Natural killer cell (primary cell): ENCODE measurements at regions not wholly inside any gene's neighbourhood (a gene's known extent, or its start where the extent isn't known, plus 50 kb on each side); places are given as distances from the start of the nearest gene placed in this dataset.

Experiments
- ATAC-seq, 3 donors: fragments of 150-1000 bp in 2 of 3; fragments of 200-7000 bp in 1 of 3; cut with Tn5 transposase; 1 replicate in 1 of 3; 2 replicates in 2 of 3; pipeline ENCODE4 v1.10.0; 2021; ENCODE audit warnings: mild to moderate bottlenecking in 2 of 3, moderate library complexity in 2 of 3
- DNase-seq, 2 donors: peaks; one replicate each; pipeline versions ENCODE4 v3.0.0 to v3.0.0-alpha.2; 2013 to 2021; ENCODE audit warnings: mixed read lengths in 1 of 2
- H3K27ac ChIP-seq: one replicate; pipeline ENCODE4 v1.5.1; 2013; ENCODE audit warnings: mild to moderate bottlenecking, low read length
- H3K27me3 ChIP-seq: one replicate; pipeline ENCODE4 v1.6.1; 2013; ENCODE audit warnings: low read length; ENCODE audit not compliant: control insufficient read depth, insufficient read depth
- H3K36me3 ChIP-seq: one replicate; pipeline ENCODE4 v1.6.1; 2013; ENCODE audit warnings: low read length; ENCODE audit not compliant: control insufficient read depth, insufficient read depth
- H3K4me1 ChIP-seq: one replicate; pipeline ENCODE4 v1.6.1; 2013; ENCODE audit warnings: low read length; ENCODE audit not compliant: control insufficient read depth, insufficient read depth
- H3K4me3 ChIP-seq: one replicate; pipeline ENCODE4 v1.5.1; 2013; ENCODE audit warnings: low read length
- H3K9me3 ChIP-seq: one replicate; pipeline ENCODE4 v1.6.1; 2013; ENCODE audit warnings: low read length; ENCODE audit not compliant: control insufficient read depth, insufficient read depth
- H3K27ac Mint-ChIP-seq, 2 donors: one replicate each; pipeline ENCODE4 v1.8.0; 2022; ENCODE audit warnings: mild to moderate bottlenecking in 2 of 2, mixed read lengths in 2 of 2, moderate library complexity in 1 of 2
- H3K27me3 Mint-ChIP-seq, 2 donors: one replicate each; pipeline ENCODE4 v1.8.0; 2022; ENCODE audit warnings: low read depth in 2 of 2, mixed read lengths in 2 of 2
- H3K36me3 Mint-ChIP-seq: one replicate; pipeline ENCODE4 v1.8.0; 2022; ENCODE audit warnings: mixed read lengths
- H3K4me1 Mint-ChIP-seq, 2 donors: one replicate each; pipeline ENCODE4 v1.8.0; 2022; ENCODE audit warnings: mixed read lengths in 2 of 2
- H3K4me3 Mint-ChIP-seq: one replicate; pipeline ENCODE4 v1.8.0; 2022; ENCODE audit warnings: mild to moderate bottlenecking, moderate library complexity, mixed read lengths
- H3K9me3 Mint-ChIP-seq, 2 donors: one replicate each; pipeline ENCODE4 v1.8.0; 2022; ENCODE audit warnings: mixed read lengths in 2 of 2
- WGBS: methylation state at CpG from one replicate; pipeline ENCODE4 v1.1.7; 2013; ENCODE audit warnings: missing lambda C conversion rate; ENCODE audit not compliant: insufficient coverage; 5-methylcytosine and 5-hydroxymethylcytosine counted together
- intact Hi-C: fragments of 100-400 bp; cut with micrococcal nuclease; formaldehyde crosslinking; loops from one replicate; pipeline ENCODE4 v1.14.2; 2022
- TF ChIP-seq, protein P1 (sequence below): fragments of 200-600 bp; IDR thresholded peaks from one replicate; pipeline ENCODE4 v1.8.0; 2022; ENCODE audit warnings: antibody characterized with exemption

DNA sequence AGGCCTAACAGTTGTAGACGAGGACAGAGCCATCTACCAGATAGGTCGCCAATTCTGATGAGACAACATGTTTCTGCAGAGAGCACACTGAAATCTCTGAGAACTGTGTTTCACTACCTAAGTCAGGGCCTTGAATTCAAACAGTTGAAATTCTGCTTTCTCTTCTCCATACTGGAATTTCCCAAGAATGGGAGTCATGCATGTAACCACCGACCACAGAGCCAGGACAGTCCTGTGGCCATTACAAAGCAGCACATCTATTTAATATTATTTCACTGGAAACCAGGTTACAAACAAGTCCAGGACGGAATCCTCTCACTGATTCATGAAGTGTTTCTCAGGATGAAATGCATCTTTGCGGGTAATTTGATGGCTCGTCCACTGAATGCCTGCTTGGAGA lies 62.0 kb upstream of the ST8SIA6 start:
- TF ChIP-seq, protein P1, sequence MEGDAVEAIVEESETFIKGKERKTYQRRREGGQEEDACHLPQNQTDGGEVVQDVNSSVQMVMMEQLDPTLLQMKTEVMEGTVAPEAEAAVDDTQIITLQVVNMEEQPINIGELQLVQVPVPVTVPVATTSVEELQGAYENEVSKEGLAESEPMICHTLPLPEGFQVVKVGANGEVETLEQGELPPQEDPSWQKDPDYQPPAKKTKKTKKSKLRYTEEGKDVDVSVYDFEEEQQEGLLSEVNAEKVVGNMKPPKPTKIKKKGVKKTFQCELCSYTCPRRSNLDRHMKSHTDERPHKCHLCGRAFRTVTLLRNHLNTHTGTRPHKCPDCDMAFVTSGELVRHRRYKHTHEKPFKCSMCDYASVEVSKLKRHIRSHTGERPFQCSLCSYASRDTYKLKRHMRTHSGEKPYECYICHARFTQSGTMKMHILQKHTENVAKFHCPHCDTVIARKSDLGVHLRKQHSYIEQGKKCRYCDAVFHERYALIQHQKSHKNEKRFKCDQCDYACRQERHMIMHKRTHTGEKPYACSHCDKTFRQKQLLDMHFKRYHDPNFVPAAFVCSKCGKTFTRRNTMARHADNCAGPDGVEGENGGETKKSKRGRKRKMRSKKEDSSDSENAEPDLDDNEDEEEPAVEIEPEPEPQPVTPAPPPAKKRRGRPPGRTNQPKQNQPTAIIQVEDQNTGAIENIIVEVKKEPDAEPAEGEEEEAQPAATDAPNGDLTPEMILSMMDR, result no peak
- H3K9me3 Mint-ChIP-seq, result no peaks in the 10 kb centered on the region
- H3K27me3 Mint-ChIP-seq, result no peaks in the 10 kb centered on the region
- peaks cover 13 to 21% of the 10 kb centered on the region in 2 donors for H3K4me1 Mint-ChIP-seq
- no peak for ATAC-seq
- Histone ChIP-seq H3K36me3 (no peaks in the 10 kb centered on the region), H3K27me3 (no peaks in the 10 kb centered on the region), H3K4me3 (no peak overlapping the region), H3K27ac (no peak overlapping the region), H3K9me3 (no peaks in the 10 kb centered on the region), H3K4me1 (peaks cover 18% of the 10 kb centered on the region)
- intact Hi-C loops, result no loop called here
- WGBS, result 79% methylated on average over 6 of the region's 6 CpGs
- no peaks in the 10 kb centered on the region for H3K36me3 Mint-ChIP-seq
- H3K4me3 Mint-ChIP-seq, result no peak overlapping the region
- no peak for DNase-seq
- H3K27ac Mint-ChIP-seq, result no peak overlapping the region

DNA sequence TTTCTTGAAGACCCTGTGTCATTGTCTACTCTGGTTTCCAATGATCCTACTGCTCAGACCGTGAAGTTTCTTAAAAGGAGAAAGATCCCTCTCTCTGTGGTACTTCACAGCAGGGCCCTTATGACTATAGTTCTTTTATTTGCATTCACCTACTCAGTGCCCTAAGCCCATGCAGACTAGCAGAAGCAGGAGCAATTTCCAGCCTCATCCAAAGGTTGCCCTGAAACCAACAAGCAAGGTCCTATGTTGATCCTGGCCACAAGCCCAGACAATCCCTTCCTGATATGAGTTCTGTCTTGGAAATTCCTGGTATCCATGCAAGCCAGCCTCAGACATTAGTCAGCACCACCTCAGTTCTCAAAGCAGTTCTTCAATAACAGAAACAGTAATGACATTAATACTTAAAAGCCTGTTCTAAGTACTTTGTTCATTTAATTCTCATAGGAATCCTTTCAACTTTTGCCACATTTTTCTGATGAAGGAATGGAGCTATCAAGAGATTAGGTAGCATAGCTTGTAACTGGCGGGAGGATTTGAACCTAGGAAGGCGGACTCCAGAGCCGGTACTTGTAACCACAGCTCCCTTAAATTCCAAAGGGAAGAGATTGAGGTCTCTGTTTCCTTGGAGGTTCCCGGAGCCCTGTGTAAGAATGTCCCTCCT lies 58.1 kb upstream of the ST8SIA6 start:
- Mint-ChIP-seq H3K27me3 (no peaks in the 10 kb centered on the region), H3K36me3 (no peaks in the 10 kb centered on the region), H3K4me3 (peak overlapping the region; percentile 37), H3K9me3 (peaks cover 0 to 2% of the 10 kb centered on the region in 2 donors), H3K4me1 (peaks cover 45 to 48% of the 10 kb centered on the region in 2 donors), H3K27ac (peak overlapping the region; percentile 87 to 96)
- Histone ChIP-seq H3K27me3 (no peaks in the 10 kb centered on the region), H3K27ac (peak overlapping the region; percentile 98), H3K9me3 (no peaks in the 10 kb centered on the region), H3K4me3 (no peak overlapping the region), H3K4me1 (peaks cover 48% of the 10 kb centered on the region), H3K36me3 (no peaks in the 10 kb centered on the region)
- ATAC-seq (no peak), DNase-seq (no peak)
- TF ChIP-seq, protein P1, result no peak
- intact Hi-C loops, result no loop called here
- WGBS, result 83% methylated on average over 5 of the region's 5 CpGs

DNA sequence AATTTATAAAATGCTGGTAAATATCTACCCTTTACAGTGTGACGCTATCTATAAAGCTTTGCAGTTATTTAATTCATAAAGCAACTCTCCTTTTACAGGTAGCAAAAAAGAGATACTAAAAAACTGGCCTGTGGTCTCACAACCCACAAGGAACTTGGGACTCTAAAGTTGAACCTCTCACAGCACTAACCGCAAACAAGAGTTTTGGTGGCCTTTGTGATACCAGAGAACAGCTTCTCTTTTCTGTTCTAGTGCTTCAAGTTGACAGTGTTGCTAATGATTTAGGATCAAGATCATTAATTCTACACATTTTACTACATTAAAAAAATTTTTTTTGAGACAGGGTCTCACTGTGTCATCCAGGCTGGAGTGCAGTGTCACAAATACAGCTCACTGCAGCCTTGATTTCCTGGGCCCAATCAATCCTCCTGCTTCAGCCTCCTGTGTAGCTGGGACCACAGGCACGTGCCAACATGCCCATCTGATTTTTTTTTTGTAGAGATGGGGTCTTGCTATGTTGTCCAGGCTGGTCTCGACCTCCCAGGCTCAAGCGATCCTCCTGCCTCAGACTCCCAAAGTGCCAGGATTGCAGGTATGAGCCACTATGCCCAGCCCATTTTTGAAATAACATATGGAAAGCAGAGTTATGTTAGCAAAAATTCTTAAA lies 56.0 kb upstream of the ST8SIA6 start:
- Mint-ChIP-seq H3K4me3 (peak overlapping the region; percentile 73), H3K27me3 (no peaks in the 10 kb centered on the region), H3K27ac (peak overlapping the region; percentile 87 to 96), H3K9me3 (peaks cover 0 to 2% of the 10 kb centered on the region in 2 donors), H3K4me1 (peaks cover 64 to 66% of the 10 kb centered on the region in 2 donors), H3K36me3 (no peaks in the 10 kb centered on the region)
- TF ChIP-seq, protein P1, result no peak
- ATAC-seq (peak in 2 of 3 donors; percentile 19 to 38), DNase-seq (peak in 1 of 2 donors; percentile 52)
- peaks cover 65% of the 10 kb centered on the region for H3K4me1 ChIP-seq
- H3K4me3 ChIP-seq, result no peak overlapping the region
- H3K36me3 ChIP-seq, result no peaks in the 10 kb centered on the region
- H3K27me3 ChIP-seq, result no peaks in the 10 kb centered on the region
- peak overlapping the region; percentile 98 for H3K27ac ChIP-seq
- intact Hi-C loops, result loop anchor here (1.0 to 2.0 kb wide), 3 partner anchors 58 to 693 kb away; partner anchors contain the start of gene RSU1
- H3K9me3 ChIP-seq, result no peaks in the 10 kb centered on the region
- WGBS, result 28% methylated on average over 5 of the region's 5 CpGs
